HG03378 (cell line): ENCODE measurements at regions not wholly inside any gene's neighbourhood (a gene's known extent, or its start where the extent isn't known, plus 50 kb on each side); places are given as distances from the start of the nearest gene placed in this dataset.

Source experiments
- ATAC-seq: cut with Tn5 transposase; IDR thresholded peaks from one replicate; pipeline ENCODE4 v1.9.1; 2021; ENCODE audit warnings: mild to moderate bottlenecking, moderate library complexity; ENCODE audit not compliant: unreplicated experiment

DNA sequence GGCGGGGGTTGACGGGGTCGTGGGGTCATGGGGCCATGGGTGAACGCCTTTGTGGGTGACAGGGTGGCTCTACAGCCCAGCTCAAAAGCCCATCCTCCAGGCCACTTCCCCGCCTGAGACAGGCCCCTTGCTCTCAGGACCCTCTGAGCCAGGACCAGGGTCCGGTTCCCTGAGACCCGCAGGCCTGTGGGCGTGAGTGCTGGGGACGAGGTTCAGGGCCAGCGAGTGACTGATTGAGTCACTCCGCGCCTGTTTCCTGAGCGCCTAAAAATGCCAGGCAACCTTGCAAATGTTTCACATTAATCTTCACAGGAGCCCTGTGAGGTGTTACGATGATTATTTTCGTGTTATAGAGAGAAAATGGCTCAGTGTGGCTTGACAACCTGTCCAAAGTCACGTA is 97.8 kb downstream of the ZNF674 start:
- peak; percentile 23 for ATAC-seq

DNA sequence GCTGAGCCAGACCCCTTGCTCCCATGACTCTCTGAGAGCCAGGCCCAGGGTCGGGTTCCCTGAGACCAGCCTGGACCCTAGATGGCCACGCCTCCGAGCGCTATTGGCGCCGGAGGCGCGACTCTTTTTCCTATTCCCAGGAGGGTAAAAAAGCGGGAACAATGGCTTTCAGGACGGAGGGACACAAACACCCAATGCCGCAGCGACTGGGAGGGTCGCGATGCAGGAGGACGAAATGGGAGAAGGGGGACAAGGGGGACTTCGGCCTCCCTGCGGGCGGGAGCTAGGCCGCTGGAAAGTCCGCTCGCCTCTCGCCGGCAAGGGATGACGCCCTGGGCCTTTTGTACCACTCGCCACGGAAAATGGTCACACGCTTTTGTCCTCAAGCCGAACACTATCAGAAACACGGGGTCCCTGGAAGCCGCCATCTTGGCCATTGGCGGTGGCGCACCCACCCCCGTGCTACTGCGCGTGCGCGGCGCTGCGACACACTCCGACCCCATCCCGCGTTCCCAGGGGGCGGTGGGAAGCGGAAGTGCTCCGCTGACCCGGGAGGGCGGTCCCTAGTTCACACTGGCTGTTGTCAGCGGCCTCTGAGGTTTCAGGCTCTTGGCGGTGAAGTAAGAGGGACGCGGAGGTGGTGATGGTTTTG is 98.4 kb downstream of the ZNF674 start:
- ATAC-seq, result peak; percentile 69

DNA sequence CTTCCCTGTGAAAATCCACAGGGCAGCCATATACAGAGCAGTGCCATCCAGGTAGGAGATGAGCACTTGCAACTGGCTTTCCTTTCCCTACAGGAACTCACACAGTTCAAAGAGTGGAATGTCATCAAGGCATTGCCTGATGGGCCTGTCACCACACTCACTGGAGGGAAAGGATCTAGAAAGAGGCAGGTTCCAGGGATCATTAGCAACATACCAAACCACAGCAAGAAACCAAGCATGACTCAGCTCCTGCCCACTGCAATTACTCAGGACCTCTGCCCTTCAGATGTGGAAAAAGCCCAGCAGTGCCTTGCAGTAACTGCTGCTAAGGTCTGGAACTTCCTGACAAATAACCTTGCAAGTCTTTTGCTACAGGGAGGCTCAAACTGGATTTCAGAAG is 101.2 kb downstream of the ZNF674 start:
- no peak for ATAC-seq

DNA sequence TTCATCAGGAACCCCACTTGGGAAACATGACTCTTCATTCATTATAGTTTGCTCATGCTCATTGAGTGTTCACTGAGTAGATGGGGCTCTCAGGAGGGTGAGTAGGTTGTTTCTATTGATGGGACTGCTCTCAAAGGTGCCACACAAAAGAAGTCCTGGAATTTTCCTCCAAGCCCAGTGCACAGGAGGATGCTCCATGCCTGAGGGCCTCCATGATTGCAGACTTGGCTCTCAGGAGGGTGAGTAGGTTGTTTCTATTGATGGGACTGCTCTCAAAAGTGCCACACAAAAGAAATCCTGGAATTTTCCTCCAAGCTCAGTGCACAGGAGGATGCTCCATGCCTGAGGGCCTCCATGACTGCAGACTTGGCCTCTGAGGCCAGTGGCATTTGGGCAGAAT is 108.5 kb downstream of the ZNF674 start:
- ATAC-seq, result no peak

DNA sequence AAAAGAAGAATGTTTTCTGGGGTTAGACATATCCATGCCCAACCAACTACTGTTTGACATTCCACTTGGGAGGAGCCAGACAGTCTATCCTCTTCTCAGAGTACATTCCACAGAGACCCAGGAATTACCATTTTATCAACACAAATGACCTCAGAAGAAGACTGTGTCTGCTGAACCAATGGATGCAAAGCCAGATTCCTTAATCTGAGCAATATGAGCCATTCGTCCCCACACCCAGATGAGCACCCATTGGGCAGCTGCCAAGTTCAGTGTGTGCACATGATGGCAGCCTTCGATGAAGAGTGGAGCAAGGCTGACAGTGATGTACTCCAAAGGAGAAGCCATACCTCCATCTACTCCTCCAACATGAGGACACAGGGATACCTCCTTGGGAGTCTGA is 111.3 kb downstream of the ZNF674 start:
- ATAC-seq, result no peak

DNA sequence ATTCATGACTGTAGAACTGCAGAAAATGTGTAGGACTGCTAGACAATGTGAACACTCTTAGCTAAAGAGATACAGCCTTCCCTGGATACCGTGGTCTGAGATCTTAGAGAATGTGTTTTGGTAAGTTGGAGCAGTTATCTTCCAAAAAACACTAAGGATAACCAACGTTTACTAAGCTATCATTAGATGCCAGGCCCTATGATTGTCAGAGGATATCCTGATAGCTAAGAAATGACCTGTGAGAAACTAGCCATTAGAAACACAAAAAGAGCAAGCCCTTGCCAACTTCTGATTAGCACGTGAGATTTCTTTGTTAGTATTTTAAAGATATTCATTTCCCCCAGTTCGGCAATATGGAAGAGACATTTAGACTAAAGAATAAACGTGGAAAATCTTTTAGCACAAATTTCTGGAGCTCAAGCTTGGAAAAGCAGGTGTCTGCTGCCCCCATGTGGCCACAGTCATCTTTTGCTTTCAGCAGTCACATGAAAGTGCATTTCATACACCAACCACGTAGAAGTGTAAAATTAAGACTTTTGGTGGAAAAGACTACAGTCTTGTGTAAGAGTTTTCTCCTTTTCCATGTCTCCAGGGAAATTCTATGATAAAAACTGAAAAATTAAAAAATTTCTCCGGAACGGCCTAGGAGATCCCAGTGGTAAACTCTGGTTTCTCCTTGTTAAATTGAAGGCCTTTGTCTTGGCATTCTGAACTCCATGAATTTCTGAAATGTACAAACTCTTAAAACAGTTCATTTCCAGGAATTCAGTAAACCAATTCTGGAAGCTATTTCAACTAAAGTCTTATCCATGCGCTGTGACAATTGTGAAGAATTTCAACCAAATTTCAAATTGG is 136.4 kb downstream of the ZNF674 start:
- ATAC-seq, result no peak

DNA sequence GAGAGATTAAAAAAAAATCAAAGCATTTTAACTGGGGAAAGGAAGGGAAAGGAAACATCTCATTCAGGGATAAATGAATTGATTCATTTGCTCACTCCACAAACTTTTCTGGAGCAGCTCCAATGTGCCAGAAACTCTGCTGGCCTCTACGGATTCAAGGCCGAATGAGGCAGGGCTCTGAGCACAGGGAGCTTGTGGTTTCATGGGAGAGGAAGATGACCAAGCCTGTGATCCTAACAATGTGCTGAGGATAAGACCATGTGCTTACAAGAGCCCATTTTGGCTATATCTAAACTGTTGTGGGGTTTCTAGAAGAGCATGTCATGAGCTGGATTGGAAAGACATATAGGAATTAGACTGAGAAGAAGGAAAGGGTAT is 137.5 kb downstream of the ZNF674 start:
- ATAC-seq, result no peak

DNA sequence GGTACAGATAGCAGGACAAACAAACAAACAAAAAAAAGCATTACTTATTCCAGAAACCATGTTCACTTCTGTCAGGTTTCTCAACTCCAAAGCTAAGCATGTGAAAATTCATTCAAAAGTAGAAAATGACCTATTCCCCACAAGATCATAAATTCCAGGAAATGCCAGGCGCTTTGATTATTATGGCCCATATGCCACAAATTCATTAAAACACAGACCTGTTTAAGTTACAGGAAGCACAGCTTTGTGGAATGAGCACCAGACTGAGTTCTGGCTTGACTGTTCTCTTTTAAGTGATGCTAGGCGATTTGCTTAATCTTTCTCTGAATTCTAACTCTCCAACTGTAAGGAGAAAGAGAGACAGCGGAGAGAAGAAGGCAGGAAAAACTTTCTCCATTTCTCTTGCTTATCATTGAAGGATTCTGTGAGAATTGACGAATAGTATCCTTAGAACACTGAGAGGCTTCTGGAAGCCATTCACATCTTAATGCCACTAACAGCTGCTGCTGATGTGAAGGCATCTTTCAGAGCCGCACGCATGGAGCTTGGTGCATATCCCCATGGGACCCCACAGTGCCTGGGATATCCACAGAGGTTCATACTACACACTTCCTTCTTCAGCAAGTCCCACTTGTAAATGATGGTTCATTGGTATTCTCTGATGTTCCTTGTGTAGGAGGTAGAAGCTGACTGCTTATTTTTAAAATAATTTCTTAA is 138.0 kb downstream of the ZNF674 start:
- ATAC-seq, result no peak

DNA sequence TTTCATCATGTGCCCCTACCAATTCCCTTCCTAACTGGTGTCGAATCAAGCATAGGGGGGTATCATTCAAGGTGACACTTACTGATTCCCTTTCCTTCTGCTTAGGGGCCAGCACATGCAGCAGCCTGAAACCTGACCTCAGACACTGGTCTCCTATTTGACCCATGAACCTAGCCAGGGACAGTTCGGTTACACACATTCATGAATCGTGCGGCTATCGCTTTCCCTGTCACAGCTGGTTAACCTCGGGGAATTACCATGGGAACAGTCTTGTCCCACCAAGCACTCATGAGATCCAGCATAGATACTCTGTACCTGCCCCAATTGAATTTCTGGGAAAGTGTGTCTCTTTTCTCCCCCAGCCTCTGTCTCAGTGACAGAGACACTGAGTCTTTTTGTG is 140.4 kb downstream of the ZNF674 start:
- no peak for ATAC-seq

DNA sequence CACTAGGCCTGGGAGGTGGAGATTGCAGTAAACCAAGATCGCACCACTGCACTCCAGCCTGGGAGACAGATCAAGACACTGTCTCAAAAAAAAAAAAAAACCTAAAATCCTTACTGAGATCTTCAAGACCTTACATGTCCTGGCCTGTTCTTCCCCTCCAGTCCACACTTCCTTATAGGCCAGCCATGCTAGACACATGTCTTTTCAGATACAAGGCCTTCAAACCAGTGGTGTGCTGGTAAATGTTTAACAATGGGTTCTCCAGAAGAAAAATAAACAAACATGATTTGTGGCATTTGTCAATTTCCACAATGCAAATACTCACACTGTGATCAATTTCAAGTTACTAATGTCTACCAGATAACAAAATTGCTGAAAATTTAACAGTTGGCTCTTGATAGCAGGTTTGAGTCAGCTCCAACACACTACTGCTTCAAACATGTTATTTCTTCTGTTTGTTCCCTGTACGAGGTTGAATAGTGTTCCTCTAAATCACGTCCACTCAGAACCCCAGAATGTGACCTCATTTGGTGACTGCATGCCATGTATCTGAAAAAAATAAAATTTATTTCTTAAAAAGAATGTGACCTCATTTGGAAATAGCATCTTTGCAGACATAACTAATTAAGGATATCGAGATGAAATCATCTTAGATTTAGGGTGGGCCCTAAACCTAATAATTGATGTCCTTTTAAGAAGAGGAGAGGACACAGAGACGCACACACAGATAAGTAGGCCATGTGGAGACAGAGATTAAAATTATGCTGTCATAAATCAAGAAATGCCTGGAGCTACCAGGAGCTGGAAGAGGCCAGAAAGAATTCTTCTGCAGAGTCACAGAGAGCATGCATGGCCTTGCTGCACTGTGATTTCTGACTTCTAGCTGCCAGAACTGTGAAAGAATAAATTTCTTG is 144.4 kb downstream of the ZNF674 start:
- no peak for ATAC-seq

DNA sequence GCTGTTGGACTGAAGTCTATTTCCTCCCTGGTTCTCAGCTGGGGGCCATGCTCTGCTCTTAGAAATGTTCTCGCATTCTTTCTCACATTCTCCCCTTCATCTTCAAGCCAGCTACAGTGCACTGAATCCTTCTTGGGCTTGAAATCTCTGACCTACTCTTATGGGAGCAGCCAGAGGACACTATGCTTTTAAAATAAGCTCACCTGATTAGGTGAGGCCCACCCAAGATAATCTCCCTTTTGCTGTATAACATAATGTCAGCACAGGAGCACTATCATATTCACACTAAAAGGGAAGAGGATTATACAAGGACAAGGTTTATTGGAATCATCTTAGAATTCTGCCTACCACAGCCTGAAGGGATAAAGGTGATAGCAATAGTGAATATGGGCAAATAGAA is 146.3 kb downstream of the ZNF674 start:
- no peak for ATAC-seq

DNA sequence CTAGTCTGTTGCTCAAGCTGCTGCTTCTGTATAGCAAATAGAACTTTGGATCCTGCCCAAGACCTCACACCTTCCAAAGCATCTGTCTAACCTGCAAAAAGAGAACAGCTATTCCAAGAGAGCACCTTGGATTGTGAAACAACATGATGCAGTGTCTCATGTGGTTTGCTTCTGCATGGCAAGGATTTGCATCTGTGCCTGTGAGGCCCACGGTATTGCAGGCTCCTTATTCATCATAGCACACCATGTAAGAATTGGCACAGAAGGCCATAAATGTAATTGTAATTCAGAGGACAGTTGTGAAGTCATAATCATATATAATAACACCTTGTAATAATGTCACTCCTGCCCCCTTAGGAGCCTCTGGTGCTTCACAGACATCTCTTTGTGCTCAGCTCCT is 147.1 kb downstream of the ZNF674 start:
- no peak for ATAC-seq

DNA sequence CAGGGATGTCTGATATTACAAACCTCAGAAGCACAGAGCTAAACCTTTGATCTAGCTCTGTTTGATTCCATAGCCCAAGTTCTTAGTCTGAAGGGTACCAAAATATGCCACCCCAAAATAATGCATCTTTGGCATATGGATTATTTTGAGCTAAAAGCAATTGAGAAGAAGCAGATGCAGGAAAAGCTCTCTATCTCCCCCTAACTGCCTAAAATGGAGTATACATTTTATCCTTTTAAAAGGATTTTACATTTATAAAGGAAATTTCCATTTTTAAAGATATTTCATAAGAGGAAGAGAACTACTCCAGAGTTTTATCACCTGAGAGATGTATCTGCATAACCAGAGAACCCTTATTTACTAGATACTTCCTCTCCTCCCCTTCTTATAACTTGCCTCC is 158.7 kb downstream of the ZNF674 start:
- no peak for ATAC-seq

DNA sequence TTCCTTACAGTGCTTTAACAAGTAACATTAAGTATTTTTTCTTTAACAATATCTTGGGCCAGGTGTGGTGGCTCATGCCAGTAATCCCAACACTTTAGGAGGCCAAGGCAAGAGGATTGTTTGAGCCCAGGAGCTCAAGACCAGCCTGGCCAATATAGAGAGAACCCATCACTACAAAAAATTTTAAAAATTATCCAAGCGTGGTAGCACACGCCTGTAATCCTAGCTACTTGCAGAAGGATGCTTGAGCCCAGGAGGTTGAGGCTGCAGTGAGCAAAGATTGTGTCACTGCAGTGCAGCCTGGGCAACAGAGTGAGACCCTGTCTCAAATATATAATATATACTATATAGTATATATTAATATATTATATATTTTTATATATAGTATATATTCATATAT is 162.2 kb downstream of the ZNF674 start:
- no peak for ATAC-seq

DNA sequence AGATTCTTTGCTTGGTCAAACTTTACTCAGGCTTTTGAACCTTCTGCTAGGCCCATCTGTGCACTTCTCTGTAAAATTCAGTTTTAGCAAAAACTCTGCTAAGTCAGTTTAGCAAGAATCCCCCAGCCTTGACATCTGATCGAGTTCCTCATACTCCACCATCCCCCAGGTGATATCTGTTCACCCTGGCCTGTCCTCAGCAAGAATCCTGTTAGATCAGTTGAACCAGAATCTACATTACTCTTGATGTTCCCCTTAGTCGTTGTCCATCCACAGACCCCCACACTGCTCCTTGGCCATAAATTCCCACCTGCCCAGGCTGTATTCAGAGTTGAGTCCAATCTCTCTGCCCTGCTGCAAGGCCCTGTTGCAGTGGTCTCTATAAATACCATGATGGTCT is 162.6 kb downstream of the ZNF674 start:
- no peak for ATAC-seq

DNA sequence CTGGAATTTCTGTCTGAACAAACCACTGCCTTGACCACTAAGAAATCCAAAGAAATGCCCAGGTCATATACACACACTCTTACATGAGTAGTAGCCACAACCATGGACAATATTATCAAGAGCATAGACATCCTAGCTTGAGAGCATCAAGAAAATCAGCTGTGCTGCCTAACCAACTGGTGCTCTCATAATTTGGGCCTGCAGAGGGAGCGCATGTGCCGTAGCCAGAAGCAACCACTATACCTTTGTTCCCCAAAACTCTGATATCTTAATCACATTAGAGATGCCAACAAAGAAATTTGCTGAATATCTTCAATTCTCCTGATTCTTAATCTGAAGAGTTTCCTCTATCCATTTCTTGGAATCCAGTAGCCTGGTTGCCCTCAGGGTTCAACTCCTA is 163.6 kb downstream of the ZNF674 start:
- no peak for ATAC-seq

DNA sequence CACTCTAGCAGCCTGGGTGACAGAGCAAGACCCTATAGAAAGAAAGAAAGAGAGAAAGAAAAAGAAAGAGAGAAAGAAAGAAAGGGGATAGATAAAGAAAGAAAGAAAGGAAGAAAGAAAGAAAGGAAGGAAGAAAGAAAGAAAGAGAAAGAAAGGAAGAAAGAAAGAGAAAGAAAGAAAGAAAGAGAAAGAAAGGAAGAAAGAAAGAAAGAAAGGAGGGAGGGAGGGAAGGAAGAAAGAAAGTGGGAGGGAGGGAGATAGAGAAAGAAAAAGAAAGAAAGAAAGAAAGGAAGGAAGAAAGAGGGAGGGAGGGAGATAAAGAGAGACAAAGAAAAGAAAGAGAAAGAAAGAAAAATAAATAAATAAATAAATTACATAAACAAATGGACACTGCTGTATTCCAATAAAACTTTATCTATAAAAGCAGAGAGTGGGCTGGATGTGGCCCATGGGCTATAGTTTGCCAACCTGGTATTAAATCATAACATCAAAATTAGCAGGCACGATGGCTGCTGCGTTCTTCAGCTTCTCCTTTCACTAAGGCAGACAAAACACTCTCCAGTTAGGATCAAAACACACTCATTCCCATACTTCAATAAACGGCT is 165.0 kb downstream of the ZNF674 start:
- no peak for ATAC-seq

DNA sequence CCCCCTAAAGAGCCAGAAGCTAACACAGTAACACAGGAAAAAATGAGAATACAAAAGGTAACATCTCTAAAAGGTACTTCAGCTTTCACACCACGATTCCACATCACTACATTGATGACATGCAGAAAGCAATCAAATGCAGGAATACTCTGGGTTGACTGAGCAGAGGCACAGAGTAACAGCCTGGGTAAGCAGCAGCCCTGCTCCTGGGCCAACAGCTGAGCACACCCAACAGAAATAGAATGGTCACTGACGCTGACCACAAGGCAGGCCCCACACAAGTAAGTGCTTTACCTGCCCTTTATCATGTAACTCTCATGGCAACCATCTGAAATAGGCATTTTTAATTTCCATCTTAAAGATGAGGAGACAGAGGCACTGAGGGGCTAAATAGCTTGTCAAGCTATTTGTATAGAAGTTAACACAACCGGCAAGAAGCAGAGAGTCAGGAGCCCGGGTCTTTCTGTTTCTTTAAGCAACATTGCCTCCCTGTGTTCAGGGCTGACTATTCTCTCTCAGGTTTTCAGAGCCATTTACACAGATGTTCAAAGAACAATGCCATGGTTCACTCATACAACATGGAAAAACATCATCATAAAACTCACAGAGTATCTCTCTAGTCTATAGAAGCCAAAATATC is 168.9 kb downstream of the ZNF674 start:
- ATAC-seq, result no peak

DNA sequence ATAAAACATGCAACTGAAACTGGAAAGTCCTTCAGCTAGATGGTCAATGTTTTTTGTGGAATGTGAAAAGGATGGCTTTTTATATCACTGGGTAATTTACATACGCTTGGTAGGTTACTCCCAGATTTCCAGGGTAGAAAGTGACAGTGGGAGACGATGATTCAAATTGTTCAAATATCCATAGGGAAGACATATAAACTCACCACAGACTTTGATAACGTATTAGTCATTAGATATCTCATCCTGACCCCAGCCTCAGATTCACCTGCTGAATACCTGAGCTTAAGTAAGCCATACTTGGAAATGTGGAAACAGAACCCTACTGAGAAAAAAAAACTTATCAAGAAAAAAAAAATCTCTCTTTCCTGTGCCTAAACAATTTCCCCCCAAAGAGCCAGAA is 169.4 kb downstream of the ZNF674 start:
- ATAC-seq, result no peak

DNA sequence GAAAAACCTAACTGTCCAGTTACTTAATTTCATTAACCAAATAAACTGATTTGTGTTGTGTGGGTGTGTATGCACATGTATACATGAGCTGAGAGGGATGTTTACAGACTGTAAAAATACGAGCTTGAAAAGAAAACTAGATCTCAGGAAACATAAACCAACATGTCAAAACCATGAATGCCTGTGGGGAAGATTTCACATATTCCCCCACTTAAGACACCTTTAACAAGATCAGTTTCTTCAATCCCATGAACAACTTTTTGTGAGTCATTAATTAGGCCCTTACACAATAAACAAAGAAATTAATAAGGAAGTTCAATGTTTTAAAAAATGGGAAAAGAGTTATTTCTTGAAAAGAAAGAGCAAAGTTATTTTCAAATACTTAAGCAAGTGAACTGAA is 170.8 kb downstream of the ZNF674 start:
- no peak for ATAC-seq
